ENCODE measurements at regions not wholly inside any gene's neighbourhood (a gene's known extent, or its start where the extent isn't known, plus 50 kb on each side); places are given as distances from the start of the nearest gene placed in this dataset.

DNA sequence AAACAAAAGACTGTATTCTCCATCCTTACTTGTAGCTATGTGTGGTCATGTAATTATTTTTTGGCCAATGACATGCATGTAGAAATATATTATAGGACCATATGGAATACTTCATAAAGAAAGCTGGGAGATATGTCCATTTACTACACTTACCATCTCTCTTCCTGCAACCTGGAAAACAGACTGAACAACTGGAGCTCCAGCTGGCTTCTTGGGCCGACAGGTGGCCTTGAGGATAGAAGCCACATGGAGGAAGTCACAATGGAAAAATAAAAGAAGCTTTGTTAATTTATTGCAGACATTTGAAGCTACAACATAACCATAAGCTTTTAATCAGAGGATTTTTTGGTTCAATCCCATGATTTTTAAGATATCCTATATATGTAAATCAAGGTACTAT, 167.9 kb upstream of the CBLB start:
- Histone ChIP-seq H3K4me3 (ENCODE audit: low read length) (no peak overlapping the region), H3K9me3 (ENCODE audit: control insufficient read depth, low read length) (peaks cover 15% of the 10 kb centered on the region), H3K4me1 (ENCODE audit: control insufficient read depth, insufficient read depth, low read length) (no peaks in the 10 kb centered on the region), H3K27ac (ENCODE audit: low read depth, low read length) (no peak overlapping the region), H3K36me3 (ENCODE audit: control insufficient read depth, insufficient read depth, low read length) (no peaks in the 10 kb centered on the region), H3K27me3 (ENCODE audit: control insufficient read depth, insufficient read depth, low read length, poor library complexity, severe bottlenecking) (peaks cover 60% of the 10 kb centered on the region), H3K9ac (ENCODE audit: extremely low read depth, low read length, poor library complexity, severe bottlenecking) (no peak overlapping the region)
- TF ChIP-seq CTCF (conservative IDR thresholded peaks at IDR 0.05): no peak
- Mint-ChIP-seq H3K27me3 (ENCODE audit: insufficient read depth) (peaks cover 14% of the 10 kb centered on the region), H3K4me1 (peaks cover 3% of the 10 kb centered on the region), H3K27ac (no peak overlapping the region), H3K4me3 (no peak overlapping the region), H3K36me3 (ENCODE audit: low read depth) (no peaks in the 10 kb centered on the region), H3K9me3 (peaks cover 9% of the 10 kb centered on the region)
- WGBS, 2 experiments (ENCODE audit: insufficient coverage in 1 of 2, insufficient read length in 1 of 2): 100% methylated on average over 1 of the region's 1 CpG; no CpG with 5 or more reads in 1 of the 2 experiments
- DNase-seq: no peak

DNA sequence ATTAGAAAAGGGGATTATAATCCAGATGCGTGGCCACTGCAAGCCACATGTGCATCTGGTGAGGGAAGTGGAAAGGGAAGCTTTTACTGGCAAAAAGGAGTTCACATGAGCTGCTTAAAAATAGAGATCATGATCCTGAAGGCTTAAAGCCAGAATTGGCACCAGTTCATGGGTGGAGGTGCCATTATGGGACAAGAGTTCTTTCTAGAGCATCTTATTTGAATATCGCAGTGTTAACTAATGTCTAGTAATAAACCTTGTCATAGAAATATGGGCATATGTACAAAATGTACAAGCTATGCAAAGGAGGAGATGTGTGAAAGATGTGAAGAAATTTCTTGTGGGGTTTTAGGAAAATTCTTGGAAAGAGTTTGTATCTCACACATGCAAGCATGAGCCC, 178.4 kb upstream of the CBLB start:
- Histone ChIP-seq H3K9me3 (ENCODE audit: control insufficient read depth, low read length) (peaks cover 4% of the 10 kb centered on the region), H3K27me3 (ENCODE audit: control insufficient read depth, insufficient read depth, low read length, poor library complexity, severe bottlenecking) (no peaks in the 10 kb centered on the region), H3K36me3 (ENCODE audit: control insufficient read depth, insufficient read depth, low read length) (no peaks in the 10 kb centered on the region), H3K4me3 (ENCODE audit: low read length) (no peak overlapping the region), H3K9ac (ENCODE audit: extremely low read depth, low read length, poor library complexity, severe bottlenecking) (no peak overlapping the region), H3K4me1 (ENCODE audit: control insufficient read depth, insufficient read depth, low read length) (no peaks in the 10 kb centered on the region), H3K27ac (ENCODE audit: low read depth, low read length) (no peak overlapping the region)
- Mint-ChIP-seq H3K27ac (no peak overlapping the region), H3K27me3 (ENCODE audit: insufficient read depth) (no peaks in the 10 kb centered on the region), H3K36me3 (ENCODE audit: low read depth) (no peaks in the 10 kb centered on the region), H3K4me1 (peaks cover 22% of the 10 kb centered on the region), H3K9me3 (peaks cover 3% of the 10 kb centered on the region), H3K4me3 (no peak overlapping the region)
- 100% methylated on average over 1 to 2 of the region's 2 CpGs for WGBS, 2 experiments (ENCODE audit: insufficient coverage in 1 of 2, insufficient read length in 1 of 2)
- TF ChIP-seq CTCF (conservative IDR thresholded peaks at IDR 0.05): no peak
- DNase-seq: no peak

- H3K27me3 ChIP-seq (ENCODE audit: control insufficient read depth, insufficient read depth, low read length, poor library complexity, severe bottlenecking): no peaks in the 10 kb centered on the region
- 96 to 100% methylated on average over 1 to 2 of the region's 2 CpGs for WGBS, 2 experiments (ENCODE audit: insufficient coverage in 1 of 2, insufficient read length in 1 of 2)
- H3K27ac ChIP-seq (ENCODE audit: low read depth, low read length): no peak overlapping the region
- peaks cover 3% of the 10 kb centered on the region for H3K9me3 Mint-ChIP-seq
- DNase-seq: no peak
- H3K4me1 Mint-ChIP-seq: peaks cover 20% of the 10 kb centered on the region
- peaks cover 4% of the 10 kb centered on the region for H3K9me3 ChIP-seq (ENCODE audit: control insufficient read depth, low read length)
- no peaks in the 10 kb centered on the region for H3K36me3 Mint-ChIP-seq (ENCODE audit: low read depth)
- H3K9ac ChIP-seq (ENCODE audit: extremely low read depth, low read length, poor library complexity, severe bottlenecking): no peak overlapping the region
- no peaks in the 10 kb centered on the region for H3K27me3 Mint-ChIP-seq (ENCODE audit: insufficient read depth)
- no peak for TF ChIP-seq CTCF (conservative IDR thresholded peaks at IDR 0.05)
- H3K4me3 Mint-ChIP-seq: no peak overlapping the region
- H3K4me3 ChIP-seq (ENCODE audit: low read length): no peak overlapping the region
- H3K27ac Mint-ChIP-seq: no peak overlapping the region
- H3K4me1 ChIP-seq (ENCODE audit: control insufficient read depth, insufficient read depth, low read length): no peaks in the 10 kb centered on the region
- no peaks in the 10 kb centered on the region for H3K36me3 ChIP-seq (ENCODE audit: control insufficient read depth, insufficient read depth, low read length)
These were observed 180.2 kb upstream of the CBLB start for GRCh38 chr3:106048946-106049481.

Measured in endodermal cell (in vitro differentiated cells).